Testis (tissue), 2 donors: ENCODE measurements at regions not wholly inside any gene's neighbourhood (a gene's known extent, or its start where the extent isn't known, plus 50 kb on each side); places are given as distances from the start of the nearest gene placed in this dataset.

Experiments used
- DNase-seq: peaks from one replicate; pipeline ENCODE4 v3.0.0-alpha.2; 2019
- H3K27ac ChIP-seq, 2 donors: fragments of 200-600 bp; sonication (generic); one replicate each; pipeline ENCODE4 v1.5.1; 2019
- H3K27me3 ChIP-seq: fragments of 200-600 bp; sonication (generic); one replicate; pipeline ENCODE4 v1.5.1; 2019
- H3K36me3 ChIP-seq: fragments of 200-600 bp; sonication (generic); one replicate; pipeline ENCODE4 v1.5.1; 2017; ENCODE audit warnings: low read depth; ENCODE audit errors: missing control alignments
- H3K4me1 ChIP-seq: fragments of 200-600 bp; sonication (generic); one replicate; pipeline ENCODE4 v1.5.1; 2019
- H3K4me3 ChIP-seq, 2 donors: fragments of 200-600 bp; sonication (generic); one replicate each; pipeline ENCODE4 v1.5.1; 2017 to 2019
- H3K9me3 ChIP-seq: fragments of 200-600 bp; sonication (generic); one replicate; pipeline ENCODE4 v1.5.1; 2017
- POLR2A ChIP-seq: fragments of 450-650 bp; IDR thresholded peaks from one replicate; pipeline ENCODE4 v1.6.1; 2017; ENCODE audit warnings: antibody characterized with exemption, mild to moderate bottlenecking, moderate library complexity
- WGBS, 2 donors: methylation state at CpG; one replicate each; pipeline ENCODE4 v1.1.5; 2018; 5-methylcytosine and 5-hydroxymethylcytosine counted together
- intact Hi-C: fragments of 100-400 bp; cut with DNase I; formaldehyde crosslinking; loops from one replicate; pipeline ENCODE4 v1.15.1; 2023; ENCODE audit warnings: low total_unique reads
- TF ChIP-seq, protein P1 (sequence below), 3 experiments: fragments of 450-650 bp in 2 of 3; fragments of 200-600 bp in 1 of 3; sonication (generic) in 1 of 3; IDR thresholded peaks; one replicate each; pipeline ENCODE4 v1.5.1; 2016 to 2019; ENCODE audit warnings: antibody characterized with exemption in 3 of 3, mild to moderate bottlenecking in 2 of 3, moderate library complexity in 1 of 3

DNA sequence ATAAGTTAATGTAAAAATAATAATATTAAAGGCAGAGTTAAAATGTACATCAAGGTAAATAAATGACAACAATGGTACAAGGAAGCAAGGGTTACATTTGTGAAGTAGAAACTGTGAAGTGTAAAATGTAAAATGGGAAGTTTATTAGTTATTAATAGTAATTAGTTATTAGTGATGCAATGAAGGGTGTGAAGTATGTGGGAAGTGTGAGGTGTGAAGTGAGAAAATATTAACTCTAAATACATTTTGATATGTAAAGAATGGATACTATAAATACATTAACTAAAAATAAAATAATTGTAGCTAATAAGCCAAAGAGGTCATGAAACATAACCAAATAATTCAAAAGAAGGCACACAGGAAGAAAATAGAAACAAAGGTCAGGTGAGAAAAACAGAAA lies 316.4 kb downstream of the GBA3 start:
- no peaks in the 10 kb centered on the region for H3K36me3 ChIP-seq

DNA sequence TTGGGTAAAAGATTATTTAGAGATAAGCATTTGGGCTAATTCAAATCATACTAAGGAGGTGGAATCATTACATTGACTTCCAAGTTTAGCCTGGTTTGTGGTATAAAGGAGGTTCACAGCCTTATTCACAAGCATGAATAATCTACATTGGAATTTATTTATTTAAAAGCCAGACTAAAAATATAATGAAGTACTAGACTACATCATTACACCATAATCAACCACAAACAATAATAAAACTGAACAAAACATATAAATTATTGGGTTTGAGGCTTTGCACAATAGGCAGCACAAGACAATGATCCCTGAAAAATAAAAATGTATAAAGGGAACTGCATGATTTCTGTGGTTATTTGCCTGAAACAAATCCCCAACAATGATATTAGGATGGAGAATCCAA lies 314.0 kb downstream of the GBA3 start:
- Histone ChIP-seq H3K9me3 (no peaks in the 10 kb centered on the region), H3K27me3 (no peaks in the 10 kb centered on the region), H3K4me3 (no peak overlapping the region), H3K36me3 (no peaks in the 10 kb centered on the region), H3K27ac (no peak overlapping the region), H3K4me1 (no peaks in the 10 kb centered on the region)
- TF ChIP-seq POLR2A, result no peak
- TF ChIP-seq, protein P1, sequence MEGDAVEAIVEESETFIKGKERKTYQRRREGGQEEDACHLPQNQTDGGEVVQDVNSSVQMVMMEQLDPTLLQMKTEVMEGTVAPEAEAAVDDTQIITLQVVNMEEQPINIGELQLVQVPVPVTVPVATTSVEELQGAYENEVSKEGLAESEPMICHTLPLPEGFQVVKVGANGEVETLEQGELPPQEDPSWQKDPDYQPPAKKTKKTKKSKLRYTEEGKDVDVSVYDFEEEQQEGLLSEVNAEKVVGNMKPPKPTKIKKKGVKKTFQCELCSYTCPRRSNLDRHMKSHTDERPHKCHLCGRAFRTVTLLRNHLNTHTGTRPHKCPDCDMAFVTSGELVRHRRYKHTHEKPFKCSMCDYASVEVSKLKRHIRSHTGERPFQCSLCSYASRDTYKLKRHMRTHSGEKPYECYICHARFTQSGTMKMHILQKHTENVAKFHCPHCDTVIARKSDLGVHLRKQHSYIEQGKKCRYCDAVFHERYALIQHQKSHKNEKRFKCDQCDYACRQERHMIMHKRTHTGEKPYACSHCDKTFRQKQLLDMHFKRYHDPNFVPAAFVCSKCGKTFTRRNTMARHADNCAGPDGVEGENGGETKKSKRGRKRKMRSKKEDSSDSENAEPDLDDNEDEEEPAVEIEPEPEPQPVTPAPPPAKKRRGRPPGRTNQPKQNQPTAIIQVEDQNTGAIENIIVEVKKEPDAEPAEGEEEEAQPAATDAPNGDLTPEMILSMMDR (IDR thresholded peaks at IDR 0.05), result no peak
- intact Hi-C loops, result no loop called here
- no peak for DNase-seq

More for the DNA sequence above, 316.4 kb downstream of the GBA3 start:
- no peaks in the 10 kb centered on the region for H3K4me1 ChIP-seq
- no peak for DNase-seq
- TF ChIP-seq POLR2A, result no peak
- TF ChIP-seq, protein P1 (IDR thresholded peaks at IDR 0.05), result no peak
- H3K27me3 ChIP-seq, result no peaks in the 10 kb centered on the region
- no peak overlapping the region for H3K4me3 ChIP-seq
- H3K9me3 ChIP-seq, result no peaks in the 10 kb centered on the region
- no peak overlapping the region for H3K27ac ChIP-seq
- intact Hi-C loops, result no loop called here

DNA sequence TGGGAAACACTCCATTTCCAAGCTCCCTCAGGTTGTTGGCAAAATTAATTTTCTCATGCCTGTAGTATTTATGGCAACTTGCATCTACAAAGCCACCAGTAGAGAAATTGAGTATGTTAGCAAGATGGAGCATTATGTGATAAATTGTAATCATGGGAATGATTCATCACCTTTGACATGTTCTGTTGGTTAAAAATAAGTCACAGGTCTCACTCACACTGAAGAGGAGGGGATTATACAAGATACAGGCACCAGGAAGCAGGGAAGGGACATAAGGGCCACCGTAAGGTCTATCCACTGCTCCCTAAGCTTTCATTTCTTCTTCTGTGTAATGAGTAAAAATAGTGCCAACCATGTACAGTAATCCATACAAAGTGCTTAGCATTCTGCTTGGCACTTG lies 313.0 kb downstream of the GBA3 start:
- intact Hi-C loops, result no loop called here
- Histone ChIP-seq H3K27me3 (no peaks in the 10 kb centered on the region), H3K4me3 (no peak overlapping the region), H3K4me1 (no peaks in the 10 kb centered on the region), H3K9me3 (no peaks in the 10 kb centered on the region), H3K27ac (no peak overlapping the region), H3K36me3 (no peaks in the 10 kb centered on the region)
- no peak for TF ChIP-seq POLR2A
- TF ChIP-seq, protein P1 (IDR thresholded peaks at IDR 0.05), result no peak
- no peak for DNase-seq
- 95% methylated on average over 1 of the region's 1 CpG for WGBS, 2 donors

DNA sequence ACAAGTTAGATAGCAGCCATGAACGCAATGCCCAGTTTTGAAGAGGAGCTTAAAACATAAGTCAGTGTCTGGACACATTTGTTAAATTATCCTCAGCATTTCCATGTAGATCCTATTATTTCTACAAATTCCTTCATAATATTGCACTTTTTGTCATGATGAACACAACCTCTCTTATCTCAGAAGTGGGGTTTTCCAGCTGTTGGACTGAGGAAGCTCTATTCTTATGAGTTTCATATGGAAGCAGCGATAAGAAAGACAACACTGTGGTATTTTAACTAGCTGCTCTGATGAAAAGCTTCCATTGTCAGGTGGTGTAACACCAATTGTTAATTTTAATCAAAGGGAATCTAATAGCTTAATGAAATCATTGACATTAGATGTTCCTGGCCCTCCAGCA lies 308.7 kb downstream of the GBA3 start:
- no peaks in the 10 kb centered on the region for H3K27me3 ChIP-seq
- H3K9me3 ChIP-seq, result no peaks in the 10 kb centered on the region
- intact Hi-C loops, result no loop called here
- H3K4me1 ChIP-seq, result no peaks in the 10 kb centered on the region
- no peaks in the 10 kb centered on the region for H3K36me3 ChIP-seq
- peak; percentile 16 for DNase-seq
- H3K4me3 ChIP-seq, result no peak overlapping the region
- no peak overlapping the region for H3K27ac ChIP-seq
- TF ChIP-seq, protein P1 (IDR thresholded peaks at IDR 0.05), result no peak
- TF ChIP-seq POLR2A, result no peak
- 27 to 33% methylated on average over 2 of the region's 2 CpGs for WGBS, 2 donors

DNA sequence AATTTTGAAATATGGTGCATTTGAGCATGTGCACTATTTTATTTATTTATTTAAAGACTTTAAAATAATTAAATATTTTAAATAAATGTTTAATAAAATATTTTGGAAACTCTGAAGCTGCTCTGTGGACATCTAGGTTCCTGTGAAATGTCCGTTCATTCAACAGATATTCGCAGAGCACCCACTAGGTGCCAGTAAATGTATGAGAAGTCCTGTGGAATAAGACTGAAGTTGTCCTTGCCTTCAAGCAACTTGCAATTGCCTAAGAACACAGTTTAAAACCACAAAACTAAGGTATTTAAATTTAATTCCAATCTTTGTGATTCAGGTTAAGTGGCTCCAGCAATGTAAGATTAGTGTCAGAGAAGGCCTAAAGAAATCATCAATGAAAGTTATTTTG lies 306.7 kb downstream of the GBA3 start:
- no peaks in the 10 kb centered on the region for H3K4me1 ChIP-seq
- TF ChIP-seq POLR2A, result no peak
- TF ChIP-seq, protein P1 (IDR thresholded peaks at IDR 0.05), result no peak
- H3K4me3 ChIP-seq, result no peak overlapping the region
- 88 to 100% methylated on average over 2 of the region's 2 CpGs for WGBS, 2 donors
- no peaks in the 10 kb centered on the region for H3K36me3 ChIP-seq
- intact Hi-C loops, result no loop called here
- no peak overlapping the region for H3K27ac ChIP-seq
- H3K9me3 ChIP-seq, result no peaks in the 10 kb centered on the region
- H3K27me3 ChIP-seq, result no peaks in the 10 kb centered on the region
- no peak for DNase-seq
